ENCODE measurements at regions not wholly inside any gene's neighbourhood (a gene's known extent, or its start where the extent isn't known, plus 50 kb on each side); places are given as distances from the start of the nearest gene placed in this dataset.

- H3K4me1 ChIP-seq (ENCODE audit: insufficient read depth, low read length): no peaks in the 10 kb centered on the region
- no peak overlapping the region for H2BK20ac ChIP-seq (ENCODE audit: low read depth, low read length, poor library complexity, severe bottlenecking)
- H3K23ac ChIP-seq (ENCODE audit: insufficient read length, low read depth, low read length): no peak overlapping the region
- DNase-seq: no peak
- Mint-ChIP-seq H3K36me3 (ENCODE audit: insufficient read depth in 1 of 3, low read depth in 3 of 3) (no peaks in the 10 kb centered on the region), H3K4me3 (no peak overlapping the region), H3K9me3 (no peaks in the 10 kb centered on the region), H3K27me3 (ENCODE audit: low read depth) (no peaks in the 10 kb centered on the region), H3K27ac (no peak overlapping the region), H3K4me1 (peaks cover 12 to 15% of the 10 kb centered on the region in 2 experiments)
- no peak overlapping the region for H3K27ac ChIP-seq (ENCODE audit: insufficient read length, low read depth, low read length)
- no peaks in the 10 kb centered on the region for H3K79me2 ChIP-seq (ENCODE audit: insufficient read depth, low read length)
- H3K79me1 ChIP-seq (ENCODE audit: insufficient read depth, low read depth, low read length, poor library complexity, severe bottlenecking): no peaks in the 10 kb centered on the region
- no peaks in the 10 kb centered on the region for H3K23me2 ChIP-seq (ENCODE audit: insufficient read length, low read depth, low read length, poor library complexity, severe bottlenecking)
- WGBS (ENCODE audit: extremely low coverage, insufficient read length, low lambda C conversion rate): no CpG with 5 or more reads among the region's 1 CpG
- no peak overlapping the region for H3K18ac ChIP-seq (ENCODE audit: insufficient read length, low read depth, low read length)
- no peak overlapping the region for H2BK120ac ChIP-seq (ENCODE audit: low read depth, low read length, poor library complexity, severe bottlenecking)
- no peak overlapping the region for H2AFZ ChIP-seq (ENCODE audit: low read length)
- H3T11ph ChIP-seq (ENCODE audit: low read length): no peak overlapping the region
- no peak overlapping the region for H3K4me2 ChIP-seq (ENCODE audit: insufficient read depth, insufficient read length, low read length)
- no peak overlapping the region for H4K91ac ChIP-seq (ENCODE audit: insufficient read length, low read depth, low read length)
- no peak overlapping the region for H4K8ac ChIP-seq (replicated peaks; ENCODE audit: insufficient read length, low read depth, low read length)
- H3K14ac ChIP-seq (ENCODE audit: insufficient read depth, low read length): no peak overlapping the region
- no peak overlapping the region for H3K9ac ChIP-seq (ENCODE audit: extremely low read depth, insufficient read length, low read length)
- no peaks in the 10 kb centered on the region for H4K20me1 ChIP-seq (ENCODE audit: control insufficient read depth, insufficient read depth, insufficient read length)
- no peaks in the 10 kb centered on the region for H3K9me3 ChIP-seq (ENCODE audit: control insufficient read depth, low read depth, low read length)
- H4K5ac ChIP-seq (ENCODE audit: insufficient read length, low read depth, low read length): no peak overlapping the region
- no peak overlapping the region for H2BK15ac ChIP-seq (ENCODE audit: low read depth, low read length)
- H2BK5ac ChIP-seq (ENCODE audit: insufficient read length, low read length): no peak overlapping the region
- H3K27me3 ChIP-seq (ENCODE audit: insufficient read depth, low read length): no peaks in the 10 kb centered on the region
- TF ChIP-seq, protein P1, sequence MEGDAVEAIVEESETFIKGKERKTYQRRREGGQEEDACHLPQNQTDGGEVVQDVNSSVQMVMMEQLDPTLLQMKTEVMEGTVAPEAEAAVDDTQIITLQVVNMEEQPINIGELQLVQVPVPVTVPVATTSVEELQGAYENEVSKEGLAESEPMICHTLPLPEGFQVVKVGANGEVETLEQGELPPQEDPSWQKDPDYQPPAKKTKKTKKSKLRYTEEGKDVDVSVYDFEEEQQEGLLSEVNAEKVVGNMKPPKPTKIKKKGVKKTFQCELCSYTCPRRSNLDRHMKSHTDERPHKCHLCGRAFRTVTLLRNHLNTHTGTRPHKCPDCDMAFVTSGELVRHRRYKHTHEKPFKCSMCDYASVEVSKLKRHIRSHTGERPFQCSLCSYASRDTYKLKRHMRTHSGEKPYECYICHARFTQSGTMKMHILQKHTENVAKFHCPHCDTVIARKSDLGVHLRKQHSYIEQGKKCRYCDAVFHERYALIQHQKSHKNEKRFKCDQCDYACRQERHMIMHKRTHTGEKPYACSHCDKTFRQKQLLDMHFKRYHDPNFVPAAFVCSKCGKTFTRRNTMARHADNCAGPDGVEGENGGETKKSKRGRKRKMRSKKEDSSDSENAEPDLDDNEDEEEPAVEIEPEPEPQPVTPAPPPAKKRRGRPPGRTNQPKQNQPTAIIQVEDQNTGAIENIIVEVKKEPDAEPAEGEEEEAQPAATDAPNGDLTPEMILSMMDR (conservative IDR thresholded peaks at IDR 0.05): no peak
- H3K56ac ChIP-seq (ENCODE audit: insufficient read length, low read depth, low read length): no peak overlapping the region
- no peak overlapping the region for H2BK12ac ChIP-seq (ENCODE audit: insufficient read length, low read depth, low read length)
- H3K4ac ChIP-seq (ENCODE audit: low read depth, low read length): no peak overlapping the region
- no peak overlapping the region for H2AK5ac ChIP-seq (ENCODE audit: insufficient read length, low read length)
Observed at GRCh38 chr4:89171176-89171805, 60.0 kb downstream of the TIGD2 start.
